Osteoblast (primary cell): ENCODE measurements at regions not wholly inside any gene's neighbourhood (a gene's known extent, or its start where the extent isn't known, plus 50 kb on each side); places are given as distances from the start of the nearest gene placed in this dataset.

Experiments used
- DNase-seq: peaks from one replicate; pipeline ENCODE4 v3.0.0; 2011; ENCODE audit warnings: low spot score, mixed read lengths; ENCODE audit not compliant: insufficient read length; ENCODE audit errors: missing footprints
- H2AFZ ChIP-seq: 2 replicates; pipeline ENCODE4 v1.6.0; 2011; ENCODE audit warnings: mild to moderate bottlenecking, low read length
- H3K27ac ChIP-seq: 2 replicates; pipeline ENCODE4 v1.5.1; 2011; ENCODE audit warnings: mild to moderate bottlenecking, low read depth, low read length, moderate library complexity
- H3K27me3 ChIP-seq: 2 replicates; pipeline ENCODE4 v1.6.0; 2012; ENCODE audit warnings: mild to moderate bottlenecking, control low read depth, inconsistent platforms, low read length, moderate library complexity; ENCODE audit not compliant: insufficient read depth
- H3K36me3 ChIP-seq: 2 replicates; pipeline ENCODE4 v1.5.1; 2011; ENCODE audit warnings: mild to moderate bottlenecking, low read length, control low read depth, moderate library complexity; ENCODE audit not compliant: insufficient read depth
- H3K4me1 ChIP-seq: 2 replicates; pipeline ENCODE4 v1.5.1; 2011; ENCODE audit warnings: mild to moderate bottlenecking, low read length, control low read depth, moderate library complexity; ENCODE audit not compliant: insufficient read depth
- H3K4me2 ChIP-seq: 2 replicates; pipeline ENCODE4 v1.6.0; 2011; ENCODE audit warnings: mild to moderate bottlenecking, low read length; ENCODE audit not compliant: insufficient read depth
- H3K4me3 ChIP-seq: fragments of 200-600 bp; sonication (generic); 3 replicates; pipeline ENCODE4 v1.5.1; 2012; ENCODE audit warnings: mild to moderate bottlenecking, low read length, inconsistent platforms; ENCODE audit not compliant: insufficient read depth
- H3K79me2 ChIP-seq: 2 replicates; pipeline ENCODE4 v1.6.0; 2012; ENCODE audit warnings: mild to moderate bottlenecking, low read length, control low read depth, inconsistent platforms; ENCODE audit not compliant: insufficient read depth
- H3K9me3 ChIP-seq: 2 replicates; pipeline ENCODE4 v1.5.1; 2011; ENCODE audit warnings: low read depth, low read length, control low read depth
- H4K20me1 ChIP-seq: 2 replicates; pipeline ENCODE4 v1.6.0; 2012; ENCODE audit warnings: mild to moderate bottlenecking, low read length, control low read depth; ENCODE audit not compliant: insufficient read depth
- CTCF ChIP-seq: IDR thresholded peaks from 2 replicates; pipeline ENCODE4 v1.5.1; 2011; ENCODE audit warnings: mild to moderate bottlenecking, low read depth, low read length, moderate library complexity; ENCODE audit errors: extremely low read depth

GRCh38 chr14:55977392-55978150 lies 140.6 kb upstream of the PELI2 start:
- H2AFZ ChIP-seq = no peak overlapping the region
- H3K4me3 ChIP-seq = no peak overlapping the region
- no peaks in the 10 kb centered on the region for H3K36me3 ChIP-seq
- no peaks in the 10 kb centered on the region for H3K27me3 ChIP-seq
- H3K4me2 ChIP-seq = no peak overlapping the region
- H3K9me3 ChIP-seq = peaks cover 2% of the 10 kb centered on the region
- no peak for TF ChIP-seq CTCF
- DNase-seq = no peak
- no peaks in the 10 kb centered on the region for H3K4me1 ChIP-seq
- no peaks in the 10 kb centered on the region for H4K20me1 ChIP-seq
- H3K27ac ChIP-seq = no peak overlapping the region
- no peaks in the 10 kb centered on the region for H3K79me2 ChIP-seq

- H4K20me1 ChIP-seq = no peaks in the 10 kb centered on the region
- H3K4me2 ChIP-seq = no peak overlapping the region
- H3K4me3 ChIP-seq = no peak overlapping the region
- H3K27me3 ChIP-seq = no peaks in the 10 kb centered on the region
- no peak for TF ChIP-seq CTCF
- no peak overlapping the region for H3K27ac ChIP-seq
- H3K9me3 ChIP-seq = peaks cover 2% of the 10 kb centered on the region
- no peak for DNase-seq
- no peak overlapping the region for H2AFZ ChIP-seq
- no peaks in the 10 kb centered on the region for H3K36me3 ChIP-seq
- H3K4me1 ChIP-seq = no peaks in the 10 kb centered on the region
- H3K79me2 ChIP-seq = no peaks in the 10 kb centered on the region
Measured at GRCh38 chr14:55979096-55979495, 139.1 kb upstream of the PELI2 start.

GRCh38 chr14:55979781-55980180 lies 138.4 kb upstream of the PELI2 start:
- Histone ChIP-seq H4K20me1 (no peaks in the 10 kb centered on the region), H2AFZ (no peak overlapping the region), H3K4me3 (no peak overlapping the region), H3K79me2 (no peaks in the 10 kb centered on the region), H3K9me3 (peaks cover 2% of the 10 kb centered on the region), H3K4me2 (no peak overlapping the region), H3K36me3 (no peaks in the 10 kb centered on the region), H3K4me1 (no peaks in the 10 kb centered on the region), H3K27me3 (no peaks in the 10 kb centered on the region), H3K27ac (no peak overlapping the region)
- TF ChIP-seq CTCF = no peak
- no peak for DNase-seq

- TF ChIP-seq CTCF = no peak
Measured at GRCh38 chr14:55980970-55981369, 137.2 kb upstream of the PELI2 start.

More at GRCh38 chr14:55980970-55981369, 137.2 kb upstream of the PELI2 start:
- Histone ChIP-seq H3K4me3 (no peak overlapping the region), H3K36me3 (no peaks in the 10 kb centered on the region), H4K20me1 (no peaks in the 10 kb centered on the region), H3K9me3 (peaks cover 2% of the 10 kb centered on the region), H3K4me2 (no peak overlapping the region), H2AFZ (no peak overlapping the region), H3K79me2 (no peaks in the 10 kb centered on the region), H3K27ac (no peak overlapping the region), H3K4me1 (no peaks in the 10 kb centered on the region), H3K27me3 (no peaks in the 10 kb centered on the region)
- no peak for DNase-seq
